A549 (cell line): ENCODE measurements at regions not wholly inside any gene's neighbourhood (a gene's known extent, or its start where the extent isn't known, plus 50 kb on each side); places are given as distances from the start of the nearest gene placed in this dataset.

Experiments
- ATAC-seq, 2 experiments: fragments of 200-7000 bp in 1 of 2; fragments of >200 bp in 1 of 2; cut with Nextera tagmentation in 1 of 2; cut with Tn5 transposase in 1 of 2; 3 replicates each; pipeline versions ENCODE4 v1.8.0 to v1.9.1; 2018 to 2020; ENCODE audit warnings: mild to moderate bottlenecking in 1 of 2, moderate library complexity in 1 of 2
- CTCF ChIA-PET: fragments of 300-600 bp; sonication (Branson Sonifier 250); formaldehyde crosslinking; extraction: SDS; loops from one replicate; lab custom pipeline; 2021; ENCODE audit warnings: antibody characterized with exemption, inconsistent platforms; lab: Yijun Ruan, JAX
- POLR2A ChIA-PET: fragments of 350-600 bp; formaldehyde crosslinking; extraction: SDS; loops from one replicate; lab custom pipeline; 2021; ENCODE audit warnings: antibody characterized with exemption, inconsistent platforms; lab: Yijun Ruan, JAX
- DNase-seq, 2 experiments: peaks; one replicate each; pipeline versions ENCODE4 v3.0.0 to v3.0.0-alpha.2; 2011 to 2016; ENCODE audit warnings: low read depth in 1 of 2, low spot score in 1 of 2
- FAIRE-seq: peaks from 2 replicates; lab custom pipeline; 2011; peaks lifted over from hg19 to GRCh38; lab: Jason Lieb, UNC
- H3K27ac ChIP-seq, 2 experiments: fragments of >200 bp; sonication (Bioruptor Twin); formaldehyde crosslinking; 3 replicates each; pipeline ENCODE4 v1.5.1; 2016 to 2017
- H3K4me1 ChIP-seq: fragments of >200 bp; sonication (Bioruptor Twin); formaldehyde crosslinking; 3 replicates; pipeline ENCODE4 v1.6.1; 2016
- H3K4me2 ChIP-seq: fragments of >200 bp; sonication (Bioruptor Twin); formaldehyde crosslinking; 3 replicates; pipeline ENCODE4 v1.6.1; 2016
- H3K4me3 ChIP-seq: fragments of >200 bp; sonication (Bioruptor Twin); formaldehyde crosslinking; 3 replicates; pipeline ENCODE4 v1.5.1; 2016
- H3K9me3 ChIP-seq: fragments of >200 bp; sonication (Bioruptor Twin); formaldehyde crosslinking; 3 replicates; pipeline ENCODE4 v1.6.1; 2016
- CBX2 ChIP-seq: fragments of 200-600 bp; sonication (generic); IDR thresholded peaks from 2 replicates; pipeline ENCODE4 v1.6.1; 2016; ENCODE audit warnings: low read depth, mild to moderate bottlenecking, borderline replicate concordance
- CHD2 ChIP-seq: fragments of 150-350 bp; IDR thresholded peaks from 2 replicates; pipeline ENCODE4 v1.6.1; 2014; ENCODE audit warnings: low read length; ENCODE audit not compliant: partially characterized antibody
- CHD4 ChIP-seq: fragments of 200-600 bp; sonication (generic); IDR thresholded peaks from 2 replicates; pipeline ENCODE4 v1.6.1; 2016; ENCODE audit warnings: antibody characterized with exemption, mild to moderate bottlenecking, borderline replicate concordance
- EHF ChIP-seq: fragments of 250-450 bp; sonication (Bioruptor Pico); IDR thresholded peaks from 2 replicates; pipeline ENCODE4 v1.5.0; 2020; ENCODE audit warnings: mild to moderate bottlenecking
- EP300 ChIP-seq, 2 experiments: fragments of >200 bp; sonication (Bioruptor Twin); formaldehyde crosslinking; IDR thresholded peaks; 2 replicates in 1 of 2; 3 replicates in 1 of 2; pipeline ENCODE4 v1.6.1; 2016 to 2017
- FOSB ChIP-seq: fragments of 250-450 bp; sonication (Bioruptor Pico); IDR thresholded peaks from 2 replicates; pipeline ENCODE4 v1.5.0; 2020; ENCODE audit warnings: mild to moderate bottlenecking, moderate library complexity
- FOXS1 ChIP-seq: fragments of 250-450 bp; sonication (Bioruptor Pico); IDR thresholded peaks from 2 replicates; pipeline ENCODE4 v1.5.0; 2020; ENCODE audit warnings: mild to moderate bottlenecking, moderate library complexity
- GATA3 ChIP-seq: IDR thresholded peaks from 2 replicates; pipeline ENCODE4 v1.6.1; 2012; ENCODE audit warnings: borderline replicate concordance
- HOXB13 ChIP-seq: fragments of 250-450 bp; sonication (Bioruptor Pico); IDR thresholded peaks from 2 replicates; pipeline ENCODE4 v1.5.0; 2020; ENCODE audit warnings: low read depth, mild to moderate bottlenecking, moderate library complexity
- JUNB ChIP-seq: fragments of >200 bp; sonication (Bioruptor Twin); formaldehyde crosslinking; IDR thresholded peaks from 2 replicates; pipeline ENCODE4 v1.6.1; 2016
- KDM1A ChIP-seq: fragments of 200-600 bp; sonication (generic); IDR thresholded peaks from 2 replicates; pipeline ENCODE4 v1.6.1; 2016; ENCODE audit warnings: low read depth, mild to moderate bottlenecking
- MAFK ChIP-seq: fragments of 450-650 bp; IDR thresholded peaks from 2 replicates; pipeline ENCODE4 v1.6.1; 2014; ENCODE audit not compliant: partially characterized antibody
- MAZ ChIP-seq: fragments of 150-350 bp; IDR thresholded peaks from 2 replicates; pipeline ENCODE4 v1.6.1; 2014; ENCODE audit warnings: antibody characterized with exemption, low read depth, low read length, borderline replicate concordance
- MYC ChIP-seq: IDR thresholded peaks from 2 replicates; pipeline ENCODE4 v1.6.1; 2012; ENCODE audit warnings: mild to moderate bottlenecking, inconsistent platforms, low read length, improper control_type of control experiment, borderline replicate concordance
- NPAS2 ChIP-seq: fragments of 250-450 bp; sonication (Bioruptor Pico); IDR thresholded peaks from 2 replicates; pipeline ENCODE4 v1.8.0; 2022; ENCODE audit warnings: mild to moderate bottlenecking, moderate library complexity, borderline replicate concordance
- PHF8 ChIP-seq: fragments of 200-600 bp; sonication (generic); IDR thresholded peaks from 2 replicates; pipeline ENCODE4 v1.6.1; 2016; ENCODE audit warnings: low read depth, mild to moderate bottlenecking, antibody characterized with exemption, moderate library complexity, borderline replicate concordance
- POLR2A ChIP-seq: IDR thresholded peaks from 2 replicates; pipeline ENCODE4 v1.6.1; 2012; ENCODE audit warnings: mild to moderate bottlenecking, low read length
- RARB ChIP-seq: fragments of 250-450 bp; sonication (Bioruptor Pico); IDR thresholded peaks from 2 replicates; pipeline ENCODE4 v1.8.0; 2021; ENCODE audit warnings: mild to moderate bottlenecking, moderate library complexity
- RNF2 ChIP-seq: fragments of 200-600 bp; sonication (generic); IDR thresholded peaks from 2 replicates; pipeline ENCODE4 v1.6.1; 2016; ENCODE audit warnings: low read depth, mild to moderate bottlenecking, antibody characterized with exemption, moderate library complexity, borderline replicate concordance
- SMC3 ChIP-seq: fragments of >200 bp; sonication (Bioruptor Twin); formaldehyde crosslinking; IDR thresholded peaks from 3 replicates; pipeline ENCODE4 v1.6.1; 2018; ENCODE audit warnings: inconsistent platforms
- SREBF2 ChIP-seq: fragments of 450-650 bp; IDR thresholded peaks from 2 replicates; pipeline ENCODE4 v1.6.1; 2014; ENCODE audit warnings: mild to moderate bottlenecking, moderate library complexity
- TP53 ChIP-seq: fragments of 250-450 bp; sonication (Bioruptor Pico); IDR thresholded peaks from 2 replicates; pipeline ENCODE4 v1.5.0; 2021; ENCODE audit warnings: mild to moderate bottlenecking, moderate library complexity
- ZC3H11A ChIP-seq: fragments of 450-650 bp; IDR thresholded peaks from 2 replicates; pipeline ENCODE4 v1.6.1; 2014; ENCODE audit warnings: antibody characterized with exemption, mild to moderate bottlenecking
- ZSCAN20 ChIP-seq: fragments of 250-450 bp; sonication (Bioruptor Pico); IDR thresholded peaks from 2 replicates; pipeline ENCODE4 v1.8.0; 2022; ENCODE audit warnings: mild to moderate bottlenecking, moderate library complexity
- WGBS: methylation state at CpG from one replicate; pipeline ENCODE4 v1.1.6; 2017; ENCODE audit errors: missing lambda C conversion rate; 5-methylcytosine and 5-hydroxymethylcytosine counted together
- TF ChIP-seq, protein P1 (sequence below): IDR thresholded peaks from 2 replicates; pipeline ENCODE4 v1.6.1; 2012; ENCODE audit warnings: low read depth, borderline replicate concordance
- TF ChIP-seq, protein P2 (sequence below): IDR thresholded peaks from 2 replicates; pipeline ENCODE4 v1.6.1; 2012
- TF ChIP-seq, protein P3 (sequence below): fragments of 250-450 bp; sonication (Bioruptor Pico); IDR thresholded peaks from 2 replicates; pipeline ENCODE4 v1.5.0; 2021; ENCODE audit warnings: mild to moderate bottlenecking, moderate library complexity, borderline replicate concordance
- TF ChIP-seq, protein P4 (sequence below): fragments of >200 bp; sonication (Bioruptor Twin); formaldehyde crosslinking; IDR thresholded peaks from 3 replicates; pipeline ENCODE4 v1.5.1; 2016
- TF ChIP-seq, protein P5 (sequence below): fragments of 450-650 bp; IDR thresholded peaks from 2 replicates; pipeline ENCODE4 v1.6.1; 2014; ENCODE audit warnings: antibody characterized with exemption

DNA sequence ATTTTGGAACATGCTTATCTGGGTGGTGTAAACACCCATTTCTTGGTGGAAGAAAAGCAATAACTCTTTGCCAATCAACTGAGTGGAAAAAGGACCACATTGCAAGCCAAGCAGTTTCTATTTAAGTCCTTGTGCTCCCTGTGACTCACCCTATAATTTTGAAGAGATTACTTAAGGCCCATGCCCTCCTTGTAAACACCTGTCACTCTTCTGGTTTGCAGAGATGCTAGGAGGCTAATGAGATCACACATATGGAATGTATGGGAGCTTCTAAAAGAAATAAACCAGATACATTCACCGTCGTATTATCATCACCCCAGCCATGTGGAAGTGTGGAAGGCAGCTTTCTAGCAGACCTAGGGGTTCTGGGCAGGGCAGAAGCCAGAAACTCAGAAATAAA lies 337.1 kb downstream of the GADD45G start:
- 5% methylated on average over 2 of the region's 2 CpGs for WGBS
- POLR2A ChIA-PET, result no interaction called here
- no peak; a peak in 1 of 6 replicates for ATAC-seq
- no peak for FAIRE-seq
- no peaks in the 10 kb centered on the region for H3K9me3 ChIP-seq
- H3K4me3 ChIP-seq, result no peak overlapping the region
- H3K4me2 ChIP-seq, result no peak overlapping the region
- peak in 1 of 2 experiments; percentile 19 for DNase-seq
- H3K27ac ChIP-seq, result no peak overlapping the region
- CTCF ChIA-PET, result interaction anchor here (0.6 to 1.1 kb wide), 4 partner anchors 118 to 337 kb away, joined by 3 read pairs; partner anchors contain the start of gene GADD45G
- TF ChIP-seq JUNB (no peak), MAFK (peak; percentile 29)
- TF ChIP-seq, protein P1, sequence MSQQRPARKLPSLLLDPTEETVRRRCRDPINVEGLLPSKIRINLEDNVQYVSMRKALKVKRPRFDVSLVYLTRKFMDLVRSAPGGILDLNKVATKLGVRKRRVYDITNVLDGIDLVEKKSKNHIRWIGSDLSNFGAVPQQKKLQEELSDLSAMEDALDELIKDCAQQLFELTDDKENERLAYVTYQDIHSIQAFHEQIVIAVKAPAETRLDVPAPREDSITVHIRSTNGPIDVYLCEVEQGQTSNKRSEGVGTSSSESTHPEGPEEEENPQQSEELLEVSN, result no peak
- H3K4me1 ChIP-seq, result no peaks in the 10 kb centered on the region

DNA sequence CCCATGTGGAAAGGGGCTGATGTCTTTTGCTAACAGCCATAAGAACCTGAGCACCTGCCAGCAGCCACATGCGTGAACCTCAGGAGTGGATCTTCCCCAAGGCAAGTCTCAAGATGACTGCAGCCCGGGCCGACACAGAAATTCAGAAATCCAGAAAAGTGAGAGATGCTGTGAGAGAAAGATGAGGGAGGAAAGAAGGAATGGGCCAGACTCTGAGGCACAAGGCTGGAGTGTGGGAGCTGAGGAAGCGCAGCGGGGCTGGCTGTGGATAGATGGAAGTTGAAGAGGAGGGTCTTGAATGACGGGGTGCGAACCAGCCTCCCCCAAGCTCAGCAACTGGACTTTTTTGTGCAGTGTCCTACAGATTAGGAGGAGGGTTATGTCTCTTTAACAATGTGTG lies 337.8 kb downstream of the GADD45G start:
- Histone ChIP-seq H3K4me1 (no peaks in the 10 kb centered on the region), H3K27ac (no peak overlapping the region), H3K4me3 (no peak overlapping the region), H3K4me2 (no peak overlapping the region), H3K9me3 (no peaks in the 10 kb centered on the region)
- ChIA-PET POLR2A (no interaction called here), CTCF (interaction anchor here (0.6 kb wide), 1 partner anchor 119 kb away, joined by 3 read pairs; no protein-coding TSS in a partner anchor)
- WGBS, result 72% methylated on average over 7 of the region's 7 CpGs
- FAIRE-seq (no peak), DNase-seq (no peak), ATAC-seq (no peak)
- no peak for TF ChIP-seq GATA3
- no peak for TF ChIP-seq PHF8
- no peak for TF ChIP-seq CHD4
- no peak for TF ChIP-seq FOXS1 (CRISPR knock-in tag)
- TF ChIP-seq CBX2, result no peak
- no peak for TF ChIP-seq HOXB13
- no peak for TF ChIP-seq POLR2A
- TF ChIP-seq RNF2, result no peak
- TF ChIP-seq FOSB (CRISPR knock-in tag), result no peak
- no peak for TF ChIP-seq SREBF2
- TF ChIP-seq NPAS2, result no peak
- no peak for TF ChIP-seq MYC
- TF ChIP-seq SMC3, result no peak
- TF ChIP-seq RARB, result no peak
- TF ChIP-seq ZSCAN20 (CRISPR knock-in tag), result no peak
- TF ChIP-seq EHF (CRISPR knock-in tag), result no peak
- TF ChIP-seq TP53 (CRISPR knock-in tag), result no peak
- TF ChIP-seq CHD2, result no peak

DNA sequence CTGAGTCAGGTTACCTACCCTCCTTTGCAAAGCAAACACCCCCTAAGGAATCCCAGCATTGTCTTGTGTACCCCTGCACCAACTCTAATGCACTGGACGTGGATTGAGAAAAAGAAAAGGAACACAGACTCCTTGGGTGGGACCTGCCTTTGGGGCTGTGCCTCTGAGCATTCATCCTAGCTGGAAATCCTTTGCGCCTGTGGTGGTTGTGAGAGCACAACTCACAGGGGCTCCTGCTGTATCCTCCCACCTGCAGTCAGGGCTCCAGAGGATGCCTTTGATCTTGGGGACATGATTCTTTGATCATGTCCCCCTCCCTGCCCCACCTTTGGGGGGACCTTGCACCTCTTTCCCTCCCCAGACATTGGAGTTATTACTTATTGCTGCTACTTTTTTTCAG lies 338.5 kb downstream of the GADD45G start:
- no peak; a peak in 1 of 6 replicates for ATAC-seq
- Histone ChIP-seq H3K4me3 (no peak overlapping the region), H3K4me1 (no peaks in the 10 kb centered on the region)
- ChIA-PET CTCF (interaction anchor here (0.6 to 1.4 kb wide), 3 partner anchors 9 to 345 kb away, joined by 3 read pairs; no protein-coding TSS in a partner anchor), POLR2A (no interaction called here)
- WGBS, result 43% methylated on average over 2 of the region's 2 CpGs
- TF ChIP-seq EP300 (IDR thresholded peaks at IDR 0.05), result no peak
- no peak for TF ChIP-seq MYC
- TF ChIP-seq, protein P2, sequence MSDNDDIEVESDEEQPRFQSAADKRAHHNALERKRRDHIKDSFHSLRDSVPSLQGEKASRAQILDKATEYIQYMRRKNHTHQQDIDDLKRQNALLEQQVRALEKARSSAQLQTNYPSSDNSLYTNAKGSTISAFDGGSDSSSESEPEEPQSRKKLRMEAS, result no peak
- TF ChIP-seq, all 56 proteins: peak for 0
- no peaks in the 10 kb centered on the region for H3K9me3 ChIP-seq
- FAIRE-seq (no peak), DNase-seq (no peak)
- no peak overlapping the region for H3K4me2 ChIP-seq
- no peak overlapping the region for H3K27ac ChIP-seq

DNA sequence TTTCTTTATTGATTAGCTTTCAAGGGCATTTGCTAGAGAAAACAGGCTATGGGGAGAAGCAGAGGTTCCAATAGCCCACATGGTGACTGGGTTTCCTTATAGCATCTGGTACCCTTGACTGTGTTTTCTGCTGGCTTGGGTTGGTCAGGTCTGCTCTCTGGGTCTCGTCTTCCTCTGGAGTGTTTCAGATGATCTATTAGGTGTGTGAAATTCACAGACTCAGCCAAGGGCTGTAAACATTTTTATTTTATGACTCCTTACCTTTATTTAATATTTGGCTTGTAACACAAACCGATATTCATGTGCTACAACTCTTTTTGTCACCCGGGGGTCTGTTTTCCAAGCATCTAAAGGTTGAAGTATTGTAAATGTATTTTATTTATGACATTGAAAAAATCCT lies 338.9 kb downstream of the GADD45G start:
- DNase-seq (no peak), ATAC-seq (no peak), FAIRE-seq (no peak)
- 26% methylated on average over 3 of the region's 3 CpGs for WGBS
- POLR2A ChIA-PET, result no interaction called here
- H3K27ac ChIP-seq, result no peak overlapping the region
- H3K4me3 ChIP-seq, result no peak overlapping the region
- H3K9me3 ChIP-seq, result no peaks in the 10 kb centered on the region
- H3K4me1 ChIP-seq, result no peaks in the 10 kb centered on the region
- no peak overlapping the region for H3K4me2 ChIP-seq
- CTCF ChIA-PET, result interaction anchor here (0.6 to 1.4 kb wide), 3 partner anchors 9 to 346 kb away, joined by 3 read pairs; no protein-coding TSS in a partner anchor
- no peak for TF ChIP-seq ZC3H11A
- TF ChIP-seq MAZ, result no peak
- TF ChIP-seq KDM1A, result no peak
- no peak for TF ChIP-seq POLR2A
- TF ChIP-seq SREBF2, result no peak
- TF ChIP-seq FOSB (CRISPR knock-in tag), result no peak
- TF ChIP-seq, protein P3, sequence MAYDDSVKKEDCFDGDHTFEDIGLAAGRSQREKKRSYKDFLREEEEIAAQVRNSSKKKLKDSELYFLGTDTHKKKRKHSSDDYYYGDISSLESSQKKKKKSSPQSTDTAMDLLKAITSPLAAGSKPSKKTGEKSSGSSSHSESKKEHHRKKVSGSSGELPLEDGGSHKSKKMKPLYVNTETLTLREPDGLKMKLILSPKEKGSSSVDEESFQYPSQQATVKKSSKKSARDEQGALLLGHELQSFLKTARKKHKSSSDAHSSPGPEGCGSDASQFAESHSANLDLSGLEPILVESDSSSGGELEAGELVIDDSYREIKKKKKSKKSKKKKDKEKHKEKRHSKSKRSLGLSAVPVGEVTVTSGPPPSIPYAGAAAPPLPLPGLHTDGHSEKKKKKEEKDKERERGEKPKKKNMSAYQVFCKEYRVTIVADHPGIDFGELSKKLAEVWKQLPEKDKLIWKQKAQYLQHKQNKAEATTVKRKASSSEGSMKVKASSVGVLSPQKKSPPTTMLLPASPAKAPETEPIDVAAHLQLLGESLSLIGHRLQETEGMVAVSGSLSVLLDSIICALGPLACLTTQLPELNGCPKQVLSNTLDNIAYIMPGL, result no peak
- TF ChIP-seq, protein P4, sequence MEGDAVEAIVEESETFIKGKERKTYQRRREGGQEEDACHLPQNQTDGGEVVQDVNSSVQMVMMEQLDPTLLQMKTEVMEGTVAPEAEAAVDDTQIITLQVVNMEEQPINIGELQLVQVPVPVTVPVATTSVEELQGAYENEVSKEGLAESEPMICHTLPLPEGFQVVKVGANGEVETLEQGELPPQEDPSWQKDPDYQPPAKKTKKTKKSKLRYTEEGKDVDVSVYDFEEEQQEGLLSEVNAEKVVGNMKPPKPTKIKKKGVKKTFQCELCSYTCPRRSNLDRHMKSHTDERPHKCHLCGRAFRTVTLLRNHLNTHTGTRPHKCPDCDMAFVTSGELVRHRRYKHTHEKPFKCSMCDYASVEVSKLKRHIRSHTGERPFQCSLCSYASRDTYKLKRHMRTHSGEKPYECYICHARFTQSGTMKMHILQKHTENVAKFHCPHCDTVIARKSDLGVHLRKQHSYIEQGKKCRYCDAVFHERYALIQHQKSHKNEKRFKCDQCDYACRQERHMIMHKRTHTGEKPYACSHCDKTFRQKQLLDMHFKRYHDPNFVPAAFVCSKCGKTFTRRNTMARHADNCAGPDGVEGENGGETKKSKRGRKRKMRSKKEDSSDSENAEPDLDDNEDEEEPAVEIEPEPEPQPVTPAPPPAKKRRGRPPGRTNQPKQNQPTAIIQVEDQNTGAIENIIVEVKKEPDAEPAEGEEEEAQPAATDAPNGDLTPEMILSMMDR, result no peak
- TF ChIP-seq, protein P5, sequence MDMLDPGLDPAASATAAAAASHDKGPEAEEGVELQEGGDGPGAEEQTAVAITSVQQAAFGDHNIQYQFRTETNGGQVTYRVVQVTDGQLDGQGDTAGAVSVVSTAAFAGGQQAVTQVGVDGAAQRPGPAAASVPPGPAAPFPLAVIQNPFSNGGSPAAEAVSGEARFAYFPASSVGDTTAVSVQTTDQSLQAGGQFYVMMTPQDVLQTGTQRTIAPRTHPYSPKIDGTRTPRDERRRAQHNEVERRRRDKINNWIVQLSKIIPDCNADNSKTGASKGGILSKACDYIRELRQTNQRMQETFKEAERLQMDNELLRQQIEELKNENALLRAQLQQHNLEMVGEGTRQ, result no peak
- TF ChIP-seq RNF2, result no peak
